ENCODE measurements at regions not wholly inside any gene's neighbourhood (a gene's known extent, or its start where the extent isn't known, plus 50 kb on each side); places are given as distances from the start of the nearest gene placed in this dataset.

DNA sequence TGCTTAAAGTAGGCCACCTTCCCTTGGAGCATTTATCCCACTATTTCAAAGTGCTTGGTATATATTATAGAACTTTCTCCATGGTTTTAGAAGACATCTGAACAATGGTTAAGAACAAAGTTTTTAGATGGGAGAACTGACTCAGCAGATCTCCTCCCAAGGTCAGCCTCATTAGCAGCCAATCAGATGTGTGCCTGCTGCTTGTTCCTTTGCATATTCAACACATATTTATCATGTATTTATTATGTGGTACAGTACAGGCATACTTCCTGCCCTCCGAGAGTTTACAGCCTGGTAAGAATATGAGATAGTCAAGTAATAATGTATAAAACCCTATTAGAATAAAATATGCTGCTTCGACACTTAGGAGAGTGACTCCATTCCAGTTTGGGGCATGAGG lies 120.1 kb upstream of the NRP1 start:
- TF ChIP-seq, protein P1, sequence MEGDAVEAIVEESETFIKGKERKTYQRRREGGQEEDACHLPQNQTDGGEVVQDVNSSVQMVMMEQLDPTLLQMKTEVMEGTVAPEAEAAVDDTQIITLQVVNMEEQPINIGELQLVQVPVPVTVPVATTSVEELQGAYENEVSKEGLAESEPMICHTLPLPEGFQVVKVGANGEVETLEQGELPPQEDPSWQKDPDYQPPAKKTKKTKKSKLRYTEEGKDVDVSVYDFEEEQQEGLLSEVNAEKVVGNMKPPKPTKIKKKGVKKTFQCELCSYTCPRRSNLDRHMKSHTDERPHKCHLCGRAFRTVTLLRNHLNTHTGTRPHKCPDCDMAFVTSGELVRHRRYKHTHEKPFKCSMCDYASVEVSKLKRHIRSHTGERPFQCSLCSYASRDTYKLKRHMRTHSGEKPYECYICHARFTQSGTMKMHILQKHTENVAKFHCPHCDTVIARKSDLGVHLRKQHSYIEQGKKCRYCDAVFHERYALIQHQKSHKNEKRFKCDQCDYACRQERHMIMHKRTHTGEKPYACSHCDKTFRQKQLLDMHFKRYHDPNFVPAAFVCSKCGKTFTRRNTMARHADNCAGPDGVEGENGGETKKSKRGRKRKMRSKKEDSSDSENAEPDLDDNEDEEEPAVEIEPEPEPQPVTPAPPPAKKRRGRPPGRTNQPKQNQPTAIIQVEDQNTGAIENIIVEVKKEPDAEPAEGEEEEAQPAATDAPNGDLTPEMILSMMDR (IDR thresholded peaks at IDR 0.05; ENCODE audit: low read length), result no peak
- TF ChIP-seq EZH2 (IDR thresholded peaks at IDR 0.05; ENCODE audit: borderline replicate concordance, low read length), result no peak

Data from OCI-LY1 (cell line).